Activated naive CD4-positive, alpha-beta T cell treated with anti-CD3 and anti-CD28 coated beads, Interleukin-2, amount 50 U/mL, for 16 hours (primary cell): ENCODE measurements at regions not wholly inside any gene's neighbourhood (a gene's known extent, or its start where the extent isn't known, plus 50 kb on each side); places are given as distances from the start of the nearest gene placed in this dataset.
"Not testable (repeated sequence)": the region's sequence is repeated elsewhere in the genome, so short reads cannot be mapped to it uniquely, and the experiment has no call there.

Experiments
- DNase-seq: peaks from one replicate; pipeline ENCODE4 v3.0.0-alpha.2; 2020

- no peak for DNase-seq
Observed at GRCh38 chr1:157287462-157287861, 149.3 kb upstream of the ETV3 start.

GRCh38 chr1:157286646-157287420, 148.6 kb upstream of the ETV3 start:
- no peak for DNase-seq

GRCh38 chr1:157286096-157286495, 147.9 kb upstream of the ETV3 start:
- no peak for DNase-seq

DNA sequence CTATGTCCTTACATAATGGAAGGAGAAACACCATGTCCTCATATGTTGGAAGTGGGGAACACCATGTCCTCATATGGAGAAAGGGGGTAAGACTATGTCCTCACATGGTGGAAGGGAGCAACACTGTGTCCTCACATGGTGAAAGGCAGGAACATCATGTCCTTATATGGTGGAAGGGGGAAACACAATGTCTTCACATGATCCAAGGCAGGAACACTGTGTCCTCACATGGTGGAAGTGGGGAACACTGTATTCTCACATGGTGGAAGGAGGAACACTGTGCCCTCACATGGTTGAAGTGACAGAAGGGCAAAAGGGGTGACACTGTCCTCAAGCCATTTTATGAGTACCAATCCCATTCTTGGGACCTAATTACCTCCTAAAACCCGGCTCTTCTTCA, 146.3 kb upstream of the ETV3 start:
- no peak for DNase-seq

DNA sequence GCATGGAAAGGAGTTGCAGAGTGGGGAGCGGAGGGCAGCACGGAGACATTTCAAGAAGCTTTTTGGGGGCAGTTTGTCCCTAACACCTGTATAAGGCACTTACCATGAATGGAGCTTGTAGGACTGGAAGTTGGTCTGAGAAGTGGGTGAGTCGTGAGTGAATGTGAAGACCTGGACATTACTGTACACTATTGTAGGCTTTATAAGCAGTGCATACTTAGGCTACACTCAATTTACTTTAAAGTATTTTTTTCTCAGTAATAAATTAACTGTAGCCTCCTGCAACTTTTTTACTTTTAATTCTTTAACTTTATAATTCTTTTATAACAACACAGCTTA, 141.6 kb upstream of the ETV3 start:
- no peak for DNase-seq

DNA sequence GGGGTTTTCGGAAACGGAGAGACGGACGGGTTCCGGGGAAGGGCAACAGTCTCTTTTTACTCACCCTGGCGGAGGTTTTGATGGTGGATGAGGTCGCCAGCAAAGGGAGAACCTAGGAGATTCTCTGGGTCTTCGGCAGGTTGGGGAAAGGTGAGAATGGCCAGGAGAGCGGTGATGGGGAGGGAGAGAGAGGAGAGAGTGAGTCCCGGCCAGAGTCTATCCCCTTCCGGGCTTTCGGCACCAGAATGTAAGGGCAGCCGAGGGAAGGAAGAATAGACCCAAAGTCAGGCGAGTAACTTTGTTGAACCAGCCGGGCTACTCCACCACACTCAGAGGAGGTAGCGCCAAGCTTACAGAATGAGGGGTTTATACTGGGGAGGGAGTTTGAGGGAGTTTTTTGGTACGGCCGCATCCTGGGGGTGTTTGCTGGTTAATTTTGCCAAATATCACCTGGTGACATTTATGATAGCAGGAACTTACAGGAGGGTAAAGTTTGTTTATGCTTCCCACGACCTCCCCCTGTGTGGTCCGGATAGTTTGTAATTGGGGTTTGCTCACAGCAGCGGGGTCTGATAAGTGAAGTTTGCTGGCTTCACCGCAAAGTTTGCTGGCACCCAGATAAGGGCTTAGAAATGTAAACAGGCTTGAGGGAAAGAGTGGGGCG, 141.1 kb upstream of the ETV3 start:
- no peak for DNase-seq

DNA sequence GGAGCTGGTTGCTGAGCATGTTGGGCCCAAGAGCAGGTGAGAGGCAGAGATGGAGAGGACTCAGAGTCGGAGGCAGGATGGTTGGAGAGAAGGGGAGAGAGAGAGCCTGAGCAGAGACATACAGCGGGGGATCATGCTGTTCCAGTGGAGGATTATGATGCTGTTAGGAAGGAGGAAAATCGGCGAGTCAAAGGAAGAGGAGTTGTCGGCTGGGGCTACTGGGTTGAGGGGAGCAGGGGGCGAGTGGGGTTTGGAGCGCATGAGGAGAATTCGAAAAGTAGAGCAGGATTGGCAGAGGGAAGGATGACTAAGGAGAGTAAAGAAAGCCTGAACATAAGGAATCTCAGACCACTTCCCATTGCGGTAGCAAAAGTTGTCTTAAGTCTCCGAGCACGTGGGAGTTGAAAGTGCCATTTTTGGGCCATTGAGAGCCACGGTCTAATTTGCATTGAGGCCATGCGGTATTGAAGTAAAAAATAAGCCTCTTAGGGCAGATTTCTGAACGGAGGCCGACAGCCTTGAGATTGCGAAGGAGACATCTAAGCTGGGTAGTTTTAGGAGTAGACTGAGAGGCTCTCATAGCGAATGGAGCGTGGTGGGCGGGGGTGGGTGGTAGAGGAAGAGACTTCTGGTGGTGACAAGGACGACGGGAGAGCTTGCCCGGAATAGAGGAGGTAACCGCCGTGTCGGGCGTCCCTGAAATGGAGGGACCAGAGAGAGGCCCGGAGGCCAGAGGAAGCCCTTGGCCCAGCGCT, 140.4 kb upstream of the ETV3 start:
- no peak for DNase-seq

GRCh38 chr1:157277913-157278312, 139.7 kb upstream of the ETV3 start:
- no peak for DNase-seq

DNA sequence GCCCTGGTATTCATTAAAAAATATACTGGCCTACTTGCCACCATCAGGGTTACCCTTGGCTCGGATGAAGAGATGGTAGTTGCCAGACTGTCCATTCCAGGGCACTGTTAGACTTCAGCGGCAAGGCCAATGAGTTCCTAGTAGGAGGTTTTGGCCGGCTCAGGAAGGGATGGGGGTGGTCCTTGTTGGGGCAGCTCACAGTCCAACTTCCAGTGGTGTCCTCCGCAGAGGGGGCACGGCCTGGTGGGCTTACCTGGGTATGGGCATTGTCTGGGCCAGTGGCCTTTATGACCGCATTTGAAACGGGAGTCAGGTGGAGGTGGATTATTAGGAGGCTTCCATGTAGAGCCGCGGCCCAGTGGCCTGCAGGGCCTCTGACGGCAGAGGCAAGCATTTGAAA, 139.1 kb upstream of the ETV3 start:
- no peak for DNase-seq

- DNase-seq = no peak
Observed at GRCh38 chr1:157274698-157275534, 136.7 kb upstream of the ETV3 start.

DNA sequence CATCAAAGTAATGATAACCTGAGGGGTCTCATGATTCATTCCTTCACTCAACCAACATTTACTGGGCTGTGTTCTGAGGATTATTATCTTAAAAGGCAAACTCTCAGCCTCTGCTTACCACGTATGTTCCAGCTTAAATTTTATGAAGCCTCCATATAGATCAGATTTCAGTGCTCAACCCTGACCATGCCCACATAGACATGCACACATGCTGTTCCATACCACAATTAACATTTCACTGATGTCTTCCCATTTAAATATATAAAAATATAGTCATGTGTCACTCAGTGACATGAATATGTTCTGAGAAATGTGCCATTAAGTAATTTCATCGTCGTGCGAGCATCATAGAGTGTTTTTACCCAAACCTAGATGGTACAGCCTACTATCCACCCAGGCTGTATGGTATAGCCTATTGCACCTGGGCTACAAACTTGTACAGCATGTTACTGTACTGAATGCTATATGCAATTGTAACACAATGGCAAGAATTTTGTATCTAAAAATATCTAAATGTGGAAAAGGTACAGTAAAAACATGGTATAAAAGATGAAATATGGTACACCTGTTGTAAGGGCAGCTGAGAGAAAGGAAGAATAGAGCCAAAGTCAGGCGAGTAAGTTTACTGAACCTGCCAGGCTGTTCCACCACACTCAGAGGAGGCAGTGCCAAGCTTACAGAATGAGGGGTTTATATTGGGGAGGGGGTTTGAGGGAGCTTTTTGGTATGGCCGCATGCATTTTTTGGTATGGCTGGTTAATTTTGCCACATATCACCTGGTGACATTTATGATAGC, 134.7 kb upstream of the ETV3 start:
- no peak for DNase-seq

DNA sequence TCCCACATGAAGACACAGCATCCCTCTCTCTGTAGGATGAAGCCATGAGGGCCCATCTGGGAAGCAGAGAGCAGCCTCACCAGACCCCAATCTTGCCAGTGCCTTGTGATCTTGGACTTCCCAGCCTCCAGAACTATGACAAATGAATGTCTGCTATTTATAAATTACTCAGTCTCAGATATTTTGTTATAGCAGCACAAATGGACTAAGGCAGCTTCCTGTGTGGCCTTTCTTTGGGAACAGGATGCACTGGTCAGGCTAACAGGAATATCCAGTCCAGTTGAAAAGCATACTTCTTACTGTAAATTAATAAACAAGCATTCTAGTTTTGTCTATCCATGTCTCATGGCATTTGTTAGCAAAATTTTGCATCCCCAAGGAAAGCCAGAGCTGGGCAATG, 134.1 kb upstream of the ETV3 start:
- no peak for DNase-seq

- no peak for DNase-seq
Observed at GRCh38 chr1:157270705-157271274, 132.6 kb upstream of the ETV3 start.

GRCh38 chr1:157269656-157270375, 131.6 kb upstream of the ETV3 start:
- no peak for DNase-seq

- DNase-seq = no peak
Observed at GRCh38 chr1:157262891-157263290, 124.7 kb upstream of the ETV3 start.

DNA sequence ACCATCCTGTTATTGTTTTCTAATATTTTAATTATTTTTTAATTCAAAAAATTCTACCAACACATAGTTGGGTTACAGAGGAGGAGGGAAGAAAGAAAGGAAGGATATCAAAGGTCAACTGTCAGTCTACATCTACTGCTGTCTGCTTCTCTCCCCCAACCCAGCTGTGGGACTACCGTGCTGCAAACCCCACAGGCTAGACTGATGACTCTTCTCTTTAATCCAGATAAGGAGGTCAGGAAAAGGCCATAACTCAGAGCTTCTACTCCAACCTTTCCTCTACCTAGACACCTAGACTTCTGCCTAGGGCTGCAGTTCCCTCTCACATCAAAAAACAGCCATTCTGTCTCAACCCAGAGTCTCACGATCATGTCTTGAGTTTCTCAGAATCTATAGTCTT, 124.2 kb upstream of the ETV3 start:
- DNase-seq = no peak

DNA sequence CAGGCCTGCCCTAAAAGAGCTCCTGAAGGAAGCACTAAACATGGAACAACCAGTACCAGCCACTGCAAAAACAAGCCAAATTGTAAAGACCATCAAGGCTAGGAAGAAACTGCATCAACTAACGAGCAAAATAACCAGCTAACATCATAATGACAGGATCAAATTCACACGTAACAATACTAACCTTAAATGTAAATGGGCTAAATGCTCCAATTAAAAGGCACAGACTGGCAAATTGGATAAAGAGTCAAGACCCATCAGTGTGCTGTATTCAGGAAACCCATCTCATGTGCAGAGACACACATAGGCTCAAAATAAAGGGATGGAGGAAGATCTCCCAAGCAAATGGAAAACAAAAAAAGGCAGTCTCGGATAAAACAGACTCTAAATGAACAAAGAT, 117.7 kb upstream of the ETV3 start:
- DNase-seq = not testable (repeated sequence)

GRCh38 chr1:157254183-157254582, 116.0 kb upstream of the ETV3 start:
- DNase-seq = not testable (repeated sequence)

DNA sequence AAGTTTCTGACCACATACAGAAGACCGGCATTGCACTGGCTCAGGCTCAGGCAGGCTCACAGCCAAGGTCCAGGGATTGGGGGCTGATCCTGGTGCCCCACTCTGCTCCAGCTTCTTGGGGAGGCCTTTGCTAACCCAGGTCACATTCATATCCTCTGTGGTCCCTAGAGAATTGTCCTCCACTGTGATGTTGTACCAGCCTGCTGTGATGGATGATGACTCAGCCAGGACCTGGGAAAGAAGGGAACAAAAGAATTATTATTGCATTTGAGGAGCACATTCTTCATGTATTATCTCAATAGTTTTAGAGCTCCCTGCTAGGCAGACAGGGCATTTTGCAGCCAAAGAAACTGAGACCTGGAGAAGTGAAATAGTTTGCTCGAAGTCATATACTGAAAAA, 114.3 kb upstream of the ETV3 start:
- DNase-seq = no peak

GRCh38 chr1:157249739-157250138, 111.5 kb upstream of the ETV3 start:
- DNase-seq = no peak

DNA sequence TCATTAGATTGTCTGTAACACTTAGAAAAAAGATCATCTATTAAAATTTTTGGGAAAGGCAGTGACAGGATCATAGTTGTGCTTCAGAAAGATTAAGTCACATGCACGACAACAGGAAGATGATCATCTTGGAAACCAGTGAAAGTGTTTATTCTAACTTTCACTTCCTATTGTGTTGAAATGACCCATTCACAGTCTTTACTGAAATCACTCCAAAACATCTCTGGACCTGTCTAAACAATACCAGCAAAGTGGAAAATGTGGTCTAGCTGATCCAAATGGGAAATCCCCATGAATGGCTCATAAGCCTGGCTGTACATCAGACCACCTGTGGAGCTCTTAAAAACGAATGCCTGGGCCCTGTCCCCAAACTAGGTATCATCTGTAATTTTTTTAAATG, 111.1 kb upstream of the ETV3 start:
- no peak for DNase-seq

GRCh38 chr1:157247764-157248049, 109.5 kb upstream of the ETV3 start:
- DNase-seq = not testable (repeated sequence)
